PC-9 (cell line): ENCODE measurements at regions not wholly inside any gene's neighbourhood (a gene's known extent, or its start where the extent isn't known, plus 50 kb on each side); places are given as distances from the start of the nearest gene placed in this dataset.

Experiments used
- BruUV-seq: library from RNA; stranded (reverse); fragments of 400-500 nt; replicated peaks from 2 replicates; lab custom pipeline; 2021; lab: Mats Ljungman, UMichigan
- CTCF ChIA-PET: fragments of 300-600 bp; sonication (Branson Sonifier 250); formaldehyde crosslinking; loops from one replicate; lab custom pipeline; 2022; ENCODE audit warnings: antibody characterized with exemption; lab: Charles Lee
- POLR2A ChIA-PET: fragments of 300-600 bp; sonication (Branson Sonifier 250); formaldehyde crosslinking; loops from one replicate; lab custom pipeline; 2022; ENCODE audit warnings: antibody characterized with exemption; ENCODE audit not compliant: unreplicated experiment; lab: Charles Lee
- DNase-seq, 2 experiments: peaks; one replicate each; pipeline versions ENCODE4 v3.0.0 to v3.0.0-alpha.2; 2015 to 2022; ENCODE audit warnings: mixed read lengths in 1 of 2
- H2AFZ ChIP-seq: fragments of 200-600 bp; sonication (generic); 2 replicates; pipeline ENCODE4 v1.8.1; 2017; ENCODE audit warnings: antibody characterized with exemption
- H3F3A ChIP-seq: fragments of 200-600 bp; sonication (generic); 2 replicates; pipeline ENCODE4 v1.8.1; 2017; ENCODE audit warnings: antibody characterized with exemption, mild to moderate bottlenecking, low read depth; ENCODE audit not compliant: insufficient read depth
- H3K27ac ChIP-seq: fragments of 200-600 bp; sonication (generic); 2 replicates; pipeline ENCODE4 v1.6.1; 2016; ENCODE audit warnings: mixed run types
- H3K27me3 ChIP-seq: fragments of 200-600 bp; sonication (generic); 2 replicates; pipeline ENCODE4 v1.6.1; 2016; ENCODE audit warnings: low read depth, mixed run types; ENCODE audit not compliant: insufficient read depth
- H3K36me3 ChIP-seq: fragments of 200-600 bp; sonication (generic); 2 replicates; pipeline ENCODE4 v1.6.1; 2016; ENCODE audit warnings: low read depth, mixed run types
- H3K4me1 ChIP-seq: fragments of 200-600 bp; sonication (generic); replicated peaks from 2 replicates; pipeline ENCODE4 v1.6.1; 2016; ENCODE audit warnings: mixed run types; ENCODE audit not compliant: insufficient read depth
- H3K4me2 ChIP-seq: fragments of 200-600 bp; sonication (generic); 2 replicates; pipeline ENCODE4 v1.6.1; 2017; ENCODE audit warnings: mixed run types
- H3K4me3 ChIP-seq: fragments of 200-600 bp; sonication (generic); 2 replicates; pipeline ENCODE4 v1.6.1; 2016; ENCODE audit warnings: mixed run types
- H3K79me2 ChIP-seq: fragments of 200-600 bp; sonication (generic); 2 replicates; pipeline ENCODE4 v1.6.1; 2017; ENCODE audit warnings: low read depth, mixed run types
- H3K9me2 ChIP-seq: fragments of 200-600 bp; sonication (generic); 2 replicates; pipeline ENCODE4 v1.8.1; 2017; ENCODE audit warnings: mild to moderate bottlenecking; ENCODE audit not compliant: insufficient read depth
- H3K9me3 ChIP-seq: fragments of 200-600 bp; sonication (generic); 2 replicates; pipeline ENCODE4 v1.8.1; 2016; ENCODE audit warnings: low read depth; ENCODE audit not compliant: insufficient read depth
- H4K20me1 ChIP-seq: fragments of 200-600 bp; sonication (generic); 2 replicates; pipeline ENCODE4 v1.8.1; 2017; ENCODE audit not compliant: insufficient read depth
- CTCF ChIP-seq: fragments of 200-600 bp; sonication (generic); conservative IDR thresholded peaks from 2 replicates; pipeline ENCODE4 v1.6.1; 2017; ENCODE audit warnings: mixed run types, antibody characterized with exemption, mild to moderate bottlenecking, moderate library complexity
- EZH2 ChIP-seq: fragments of 200-600 bp; sonication (generic); IDR thresholded peaks from 2 replicates; pipeline ENCODE4 v1.8.0; 2017; ENCODE audit warnings: antibody characterized with exemption, low read depth
- intact Hi-C: fragments of 100-400 bp; cut with micrococcal nuclease; formaldehyde crosslinking; loops from one replicate; pipeline ENCODE4 v1.10.0; 2022; ENCODE audit not compliant: unreplicated experiment

- Histone ChIP-seq H3F3A (peaks cover 47% of the 10 kb centered on the region), H3K36me3 (no peaks in the 10 kb centered on the region), H3K27ac (no peak overlapping the region), H3K27me3 (no peaks in the 10 kb centered on the region), H3K4me3 (no peak overlapping the region), H3K79me2 (no peaks in the 10 kb centered on the region), H4K20me1 (no peaks in the 10 kb centered on the region), H3K4me2 (no peak overlapping the region), H2AFZ (no peak overlapping the region), H3K9me3 (no peaks in the 10 kb centered on the region), H3K4me1 (peaks cover 79% of the 10 kb centered on the region), H3K9me2 (no peaks in the 10 kb centered on the region)
- no peak for TF ChIP-seq EZH2
- no peak for TF ChIP-seq CTCF
- POLR2A ChIA-PET = no interaction called here
- intact Hi-C loops = no loop called here
- BruUV-seq = no TSS peak
- CTCF ChIA-PET = no interaction called here
- DNase-seq = no peak
These were observed 102.5 kb upstream of the PITX1 start for GRCh38 chr5:135136546-135136945.

- no peaks in the 10 kb centered on the region for H3K9me2 ChIP-seq
- no peaks in the 10 kb centered on the region for H3K36me3 ChIP-seq
- TF ChIP-seq EZH2 (no peak), CTCF (no peak)
- H3K27ac ChIP-seq = no peak overlapping the region
- ChIA-PET CTCF (interaction anchor here (0.7 kb wide), 1 partner anchor 49 kb away, joined by 6 read pairs; no protein-coding TSS in a partner anchor), POLR2A (no interaction called here)
- BruUV-seq = no TSS peak
- DNase-seq = peak; percentile 67 to 75
- H2AFZ ChIP-seq = no peak overlapping the region
- no peak overlapping the region for H3K4me3 ChIP-seq
- no peaks in the 10 kb centered on the region for H3K9me3 ChIP-seq
- intact Hi-C loops = no loop called here
- H3K4me1 ChIP-seq = peaks cover 70% of the 10 kb centered on the region
- H3F3A ChIP-seq = peaks cover 38% of the 10 kb centered on the region
- peak overlapping the region; percentile 17 for H3K4me2 ChIP-seq
- H3K27me3 ChIP-seq = no peaks in the 10 kb centered on the region
- no peaks in the 10 kb centered on the region for H3K79me2 ChIP-seq
- no peaks in the 10 kb centered on the region for H4K20me1 ChIP-seq
These were observed 101.7 kb upstream of the PITX1 start for GRCh38 chr5:135135530-135136226.

- no peak for TF ChIP-seq CTCF
- no peak for TF ChIP-seq EZH2
- H3K79me2 ChIP-seq = no peaks in the 10 kb centered on the region
- no peaks in the 10 kb centered on the region for H3K36me3 ChIP-seq
- ChIA-PET CTCF (no interaction called here), POLR2A (interaction anchor here (0.6 kb wide), 1 partner anchor 24 kb away, joined by 3 read pairs; no protein-coding TSS in a partner anchor)
- no peaks in the 10 kb centered on the region for H3K9me3 ChIP-seq
- no peak overlapping the region for H3K27ac ChIP-seq
- intact Hi-C loops = loop anchor here (1.0 kb wide), 1 partner anchor 218 kb away; no protein-coding TSS in a partner anchor
- no peak overlapping the region for H2AFZ ChIP-seq
- no peaks in the 10 kb centered on the region for H3K27me3 ChIP-seq
- peaks cover 68% of the 10 kb centered on the region for H3K4me1 ChIP-seq
- H4K20me1 ChIP-seq = no peaks in the 10 kb centered on the region
- H3F3A ChIP-seq = peaks cover 30% of the 10 kb centered on the region
- no peak overlapping the region for H3K4me3 ChIP-seq
- H3K4me2 ChIP-seq = peak overlapping the region; percentile 17
- no peak for DNase-seq
- no TSS peak for BruUV-seq
- H3K9me2 ChIP-seq = no peaks in the 10 kb centered on the region
These were observed 100.8 kb upstream of the PITX1 start for GRCh38 chr5:135134691-135135381.
